ENCODE measurements at regions not wholly inside any gene's neighbourhood (a gene's known extent, or its start where the extent isn't known, plus 50 kb on each side); places are given as distances from the start of the nearest gene placed in this dataset.

DNA sequence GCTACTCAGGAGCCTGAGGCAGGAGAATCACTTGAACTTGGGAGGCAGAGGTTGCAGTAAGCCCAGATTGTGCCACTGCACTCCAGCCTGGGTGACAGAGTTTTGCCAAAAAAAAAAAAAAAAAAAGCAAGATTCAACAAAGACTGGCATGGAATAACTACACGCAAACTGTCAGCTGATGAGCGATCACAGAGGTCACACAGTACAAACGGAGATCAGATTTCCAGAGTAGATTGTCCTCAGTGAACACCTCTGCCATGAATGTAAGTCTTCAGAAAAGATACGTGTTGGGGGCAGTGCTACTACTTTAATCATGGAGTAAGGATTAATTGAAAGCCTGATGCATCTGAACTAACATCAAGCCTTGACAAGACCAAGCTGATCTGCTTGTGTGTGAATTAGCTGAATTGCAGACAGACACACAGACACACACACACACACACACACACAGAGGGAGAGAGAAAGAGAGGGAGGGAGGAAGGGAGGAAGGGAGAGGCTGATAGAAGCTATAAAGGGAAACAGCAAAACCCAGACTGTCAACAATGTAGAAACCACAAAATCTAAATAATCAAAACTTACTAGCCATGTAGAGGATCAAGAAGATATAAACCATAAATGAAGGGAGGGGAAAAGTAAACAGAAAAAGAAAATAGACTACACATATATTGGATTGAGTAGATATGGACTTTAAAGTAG is 222.9 kb upstream of the ZNF462 start:
- ChIA-PET POLR2A (ENCODE audit: low non-redundant PET) (no interaction called here), CTCF (no interaction called here)
- TF ChIP-seq, protein P1, sequence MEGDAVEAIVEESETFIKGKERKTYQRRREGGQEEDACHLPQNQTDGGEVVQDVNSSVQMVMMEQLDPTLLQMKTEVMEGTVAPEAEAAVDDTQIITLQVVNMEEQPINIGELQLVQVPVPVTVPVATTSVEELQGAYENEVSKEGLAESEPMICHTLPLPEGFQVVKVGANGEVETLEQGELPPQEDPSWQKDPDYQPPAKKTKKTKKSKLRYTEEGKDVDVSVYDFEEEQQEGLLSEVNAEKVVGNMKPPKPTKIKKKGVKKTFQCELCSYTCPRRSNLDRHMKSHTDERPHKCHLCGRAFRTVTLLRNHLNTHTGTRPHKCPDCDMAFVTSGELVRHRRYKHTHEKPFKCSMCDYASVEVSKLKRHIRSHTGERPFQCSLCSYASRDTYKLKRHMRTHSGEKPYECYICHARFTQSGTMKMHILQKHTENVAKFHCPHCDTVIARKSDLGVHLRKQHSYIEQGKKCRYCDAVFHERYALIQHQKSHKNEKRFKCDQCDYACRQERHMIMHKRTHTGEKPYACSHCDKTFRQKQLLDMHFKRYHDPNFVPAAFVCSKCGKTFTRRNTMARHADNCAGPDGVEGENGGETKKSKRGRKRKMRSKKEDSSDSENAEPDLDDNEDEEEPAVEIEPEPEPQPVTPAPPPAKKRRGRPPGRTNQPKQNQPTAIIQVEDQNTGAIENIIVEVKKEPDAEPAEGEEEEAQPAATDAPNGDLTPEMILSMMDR (conservative IDR thresholded peaks at IDR 0.05; ENCODE audit: low read depth) = no peak
- no peak for DNase-seq (ENCODE audit: low spot score)
- no peak overlapping the region for H3K27ac ChIP-seq

DNA sequence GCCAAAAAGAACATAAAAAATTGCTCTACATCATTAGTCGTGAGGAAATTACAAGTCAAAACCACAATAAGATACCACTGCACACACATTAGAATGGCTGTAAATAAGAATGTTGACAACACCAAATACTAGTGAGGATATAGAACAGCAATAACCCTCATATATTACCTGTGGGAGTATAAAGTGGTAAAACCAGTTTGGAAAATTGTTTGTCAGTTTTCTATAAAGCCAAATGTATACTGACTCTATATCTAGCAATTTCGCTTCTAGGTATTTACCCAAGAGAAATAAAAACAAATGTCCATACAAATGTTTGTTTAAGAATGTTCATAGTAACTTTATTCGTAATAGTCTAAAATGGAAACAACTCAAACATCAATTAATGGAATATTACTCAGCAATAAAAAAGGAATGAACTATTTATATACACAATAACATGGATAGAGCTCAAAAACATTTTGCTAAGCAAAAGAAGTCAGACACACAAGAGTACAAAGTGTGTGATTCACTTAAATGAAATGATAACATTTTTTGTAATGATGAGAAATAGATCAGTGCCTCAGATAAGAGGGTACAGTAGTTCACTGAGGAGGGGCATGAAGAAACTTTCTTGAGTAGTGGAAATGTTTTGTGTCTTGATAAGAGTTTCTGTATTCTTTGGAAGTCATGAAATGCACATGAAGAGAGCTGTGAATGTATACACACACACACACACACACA is 219.6 kb upstream of the ZNF462 start:
- POLR2A ChIA-PET (ENCODE audit: low non-redundant PET) = no interaction called here
- TF ChIP-seq, protein P1 (conservative IDR thresholded peaks at IDR 0.05; ENCODE audit: low read depth) = no peak
- no peak for DNase-seq (ENCODE audit: low spot score)
- H3K27ac ChIP-seq = no peak overlapping the region
- CTCF ChIA-PET = interaction anchor here (0.6 kb wide), 1 partner anchor 126 kb away, joined by 3 read pairs; no protein-coding TSS in a partner anchor

DNA sequence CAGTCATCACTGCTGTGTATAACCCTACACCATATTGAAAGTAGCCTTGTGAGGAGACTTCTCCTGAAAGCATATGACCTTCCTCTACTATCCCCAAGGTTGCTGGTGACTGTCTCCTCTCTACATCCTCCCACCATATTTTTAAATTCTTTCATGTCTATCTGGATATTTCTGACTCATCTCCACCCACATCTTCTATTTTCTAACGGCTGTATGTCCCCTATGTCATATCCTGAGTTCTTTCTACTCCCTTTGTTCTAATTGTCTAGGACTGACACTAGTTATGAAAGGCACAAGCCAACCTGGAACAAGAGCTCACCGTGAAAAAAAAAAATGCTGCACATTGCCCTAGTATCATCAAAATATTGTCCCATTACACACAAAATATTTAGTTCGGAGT is 218.3 kb upstream of the ZNF462 start:
- ChIA-PET CTCF (no interaction called here), POLR2A (ENCODE audit: low non-redundant PET) (no interaction called here)
- no peak for DNase-seq (ENCODE audit: low spot score)
- TF ChIP-seq, protein P1 (conservative IDR thresholded peaks at IDR 0.05; ENCODE audit: low read depth) = no peak
- H3K27ac ChIP-seq = no peak overlapping the region

DNA sequence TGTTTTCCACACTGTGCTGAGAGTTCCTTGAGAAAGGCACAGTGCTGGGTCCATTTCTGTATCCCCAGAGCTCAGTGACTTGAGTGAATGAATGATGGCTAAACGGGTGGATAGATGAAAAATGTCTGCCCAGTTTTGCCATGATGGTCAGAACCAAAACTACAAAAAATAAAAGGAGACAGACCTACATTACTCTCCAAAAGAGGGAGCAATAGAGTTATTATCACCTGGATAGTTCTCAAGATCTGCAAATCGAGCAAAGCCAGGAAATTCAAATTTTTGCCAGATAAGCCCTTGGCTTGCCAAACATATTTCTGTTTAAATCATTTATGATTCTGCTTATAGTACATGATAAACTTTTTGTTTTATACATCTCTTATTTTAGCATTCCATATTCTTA is 214.2 kb upstream of the ZNF462 start:
- CTCF ChIA-PET = interaction anchor here (0.6 to 0.7 kb wide), 2 partner anchors 36 to 213 kb away, joined by 3 to 8 read pairs; no protein-coding TSS in a partner anchor
- POLR2A ChIA-PET (ENCODE audit: low non-redundant PET) = no interaction called here
- peak; percentile 55 for DNase-seq (ENCODE audit: low spot score)
- TF ChIP-seq, protein P1 (conservative IDR thresholded peaks at IDR 0.05; ENCODE audit: low read depth) = peak; percentile 43
- H3K27ac ChIP-seq = no peak overlapping the region

DNA sequence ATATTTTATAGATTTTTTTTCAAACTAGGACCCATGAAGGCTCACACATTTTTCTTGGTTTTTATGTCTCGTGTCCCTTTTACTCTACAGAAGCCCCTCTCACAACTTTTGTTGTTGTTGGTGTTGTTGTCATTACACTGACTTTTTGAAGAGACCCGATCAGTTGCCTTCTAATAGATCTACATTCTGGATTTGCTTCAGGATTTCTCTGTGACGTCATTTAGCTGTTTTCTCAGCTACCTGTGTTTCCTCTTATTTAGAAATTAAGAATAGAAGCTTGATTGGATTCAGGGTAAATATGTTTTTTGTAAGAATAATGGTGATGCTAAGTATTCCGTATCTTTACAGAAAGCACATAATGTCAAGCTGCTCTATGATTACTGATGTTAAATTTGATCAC is 213.3 kb upstream of the ZNF462 start:
- TF ChIP-seq, protein P1 (conservative IDR thresholded peaks at IDR 0.05; ENCODE audit: low read depth) = no peak
- H3K27ac ChIP-seq = no peak overlapping the region
- ChIA-PET CTCF (no interaction called here), POLR2A (ENCODE audit: low non-redundant PET) (no interaction called here)
- DNase-seq (ENCODE audit: low spot score) = no peak

DNA sequence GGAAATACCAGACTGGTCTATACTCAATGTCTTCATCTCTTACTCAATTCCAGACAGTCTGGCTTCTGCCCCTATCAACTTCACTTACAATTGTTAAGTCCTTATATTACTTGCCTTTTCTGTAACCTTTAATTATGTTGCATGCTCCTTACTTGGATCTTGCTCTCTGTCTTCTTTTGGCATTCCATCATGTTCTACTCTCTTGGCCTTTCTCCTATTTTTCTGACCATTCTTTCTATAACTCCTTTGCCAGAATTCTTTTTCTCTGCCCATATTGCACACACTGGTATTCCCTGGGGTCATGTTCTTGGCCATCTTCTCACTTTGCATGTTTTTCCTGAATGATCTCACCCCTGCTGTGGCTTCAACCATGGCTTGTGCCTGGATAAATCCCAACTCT is 209.8 kb upstream of the ZNF462 start:
- no peak for DNase-seq (ENCODE audit: low spot score)
- ChIA-PET POLR2A (ENCODE audit: low non-redundant PET) (no interaction called here), CTCF (no interaction called here)
- H3K27ac ChIP-seq = no peak overlapping the region
- TF ChIP-seq, protein P1 (conservative IDR thresholded peaks at IDR 0.05; ENCODE audit: low read depth) = no peak
